HG03064 (cell line): ENCODE measurements at regions not wholly inside any gene's neighbourhood (a gene's known extent, or its start where the extent isn't known, plus 50 kb on each side); places are given as distances from the start of the nearest gene placed in this dataset.
"Not testable (repeated sequence)": the region's sequence is repeated elsewhere in the genome, so short reads cannot be mapped to it uniquely, and the experiment has no call there.

ENCODE experiments used
- ATAC-seq: cut with Tn5 transposase; IDR thresholded peaks from one replicate; pipeline ENCODE4 v1.9.1; 2021; ENCODE audit warnings: low read depth; ENCODE audit not compliant: unreplicated experiment

DNA sequence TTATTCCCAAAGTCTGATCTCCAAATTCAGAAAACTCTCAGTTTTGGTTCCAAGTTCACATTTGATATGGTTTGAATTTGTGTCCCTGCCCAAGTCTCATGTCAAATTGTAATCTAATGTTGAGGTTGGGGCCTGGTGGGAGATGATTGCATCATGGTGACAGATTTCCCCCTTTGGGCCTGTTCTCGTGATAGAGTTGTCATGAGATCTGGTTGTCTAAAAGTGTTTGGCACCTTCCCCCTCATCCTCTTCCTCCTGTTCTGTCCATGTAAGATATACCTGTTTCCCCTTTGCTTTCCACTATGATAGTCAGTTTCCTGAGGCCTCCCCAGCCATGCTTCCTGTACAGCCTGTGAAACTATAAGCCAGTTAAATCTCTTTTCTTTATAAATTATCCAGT lies 138.6 kb downstream of the ARL4A start:
- ATAC-seq = no peak

- no peak for ATAC-seq
Measured at GRCh38 chr7:12827219-12827821, 139.9 kb downstream of the ARL4A start.

GRCh38 chr7:12827920-12828319 lies 140.5 kb downstream of the ARL4A start:
- no peak for ATAC-seq

- no peak for ATAC-seq
Measured at GRCh38 chr7:12831024-12831423, 143.6 kb downstream of the ARL4A start.

GRCh38 chr7:12833829-12834228 lies 146.4 kb downstream of the ARL4A start:
- ATAC-seq = no peak

DNA sequence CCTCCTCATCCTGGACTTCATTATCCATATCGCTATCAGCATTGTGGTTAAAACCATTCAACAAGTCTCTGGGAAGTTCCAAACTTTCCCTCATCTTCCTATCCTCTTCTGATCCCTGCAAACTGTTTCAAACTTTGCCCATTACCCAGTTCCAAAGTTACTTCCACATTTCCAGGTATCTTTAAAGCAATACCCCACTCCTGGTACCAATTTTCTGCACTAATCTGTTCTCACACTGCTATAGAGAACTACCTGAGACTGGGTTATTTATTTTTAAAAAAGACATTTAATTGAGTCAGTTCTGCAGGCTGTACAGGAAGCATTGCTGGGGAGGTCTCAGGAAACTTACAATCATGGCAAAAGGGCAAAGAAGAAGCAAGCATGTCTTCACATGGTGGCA lies 147.3 kb downstream of the ARL4A start:
- ATAC-seq = no peak

- ATAC-seq = no peak
Measured at GRCh38 chr7:12839508-12840153, 152.2 kb downstream of the ARL4A start.

GRCh38 chr7:12844732-12845131 lies 157.3 kb downstream of the ARL4A start:
- not testable (repeated sequence) for ATAC-seq

DNA sequence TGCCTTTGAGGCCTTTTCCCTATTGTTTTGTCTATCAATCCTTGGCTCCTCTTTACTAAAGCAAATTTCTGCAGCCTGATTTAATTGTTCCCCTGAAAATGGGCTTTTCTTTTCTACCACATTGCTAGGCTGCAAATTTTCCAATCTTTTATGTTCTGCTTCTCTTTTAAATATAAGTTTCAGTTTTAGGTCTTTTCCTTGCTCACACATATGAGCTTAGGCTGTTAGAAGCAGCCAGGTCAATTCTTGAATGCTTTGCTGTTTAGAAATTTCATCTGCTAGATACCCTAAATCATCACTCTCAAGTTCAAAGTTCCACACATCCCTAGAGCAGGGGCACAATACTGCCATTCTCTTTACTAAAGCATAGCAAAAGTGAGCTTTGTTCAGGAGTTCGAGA lies 159.6 kb downstream of the ARL4A start:
- ATAC-seq = no peak

DNA sequence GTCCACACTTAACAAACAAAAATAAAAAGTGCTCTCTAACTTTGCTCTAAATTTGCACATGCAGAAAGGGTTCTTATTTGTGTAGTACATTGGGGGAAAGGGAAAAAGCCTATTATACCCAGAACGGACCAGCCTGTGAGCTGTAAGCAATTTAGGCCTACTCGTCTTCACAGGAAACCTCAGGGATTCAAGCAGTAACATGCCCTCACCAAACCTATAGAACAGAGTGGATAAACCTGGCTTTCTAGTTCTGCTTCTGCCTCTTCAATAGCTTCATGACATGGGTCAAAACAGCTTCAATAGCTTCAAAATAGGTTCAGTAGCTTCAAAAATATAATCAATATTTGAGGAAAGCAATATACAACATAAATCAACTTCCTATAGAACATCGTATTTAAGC lies 163.7 kb downstream of the ARL4A start:
- ATAC-seq = no peak

- ATAC-seq = no peak
Measured at GRCh38 chr7:12851841-12852240, 164.4 kb downstream of the ARL4A start.

GRCh38 chr7:12855036-12855435 lies 167.6 kb downstream of the ARL4A start:
- no peak for ATAC-seq

DNA sequence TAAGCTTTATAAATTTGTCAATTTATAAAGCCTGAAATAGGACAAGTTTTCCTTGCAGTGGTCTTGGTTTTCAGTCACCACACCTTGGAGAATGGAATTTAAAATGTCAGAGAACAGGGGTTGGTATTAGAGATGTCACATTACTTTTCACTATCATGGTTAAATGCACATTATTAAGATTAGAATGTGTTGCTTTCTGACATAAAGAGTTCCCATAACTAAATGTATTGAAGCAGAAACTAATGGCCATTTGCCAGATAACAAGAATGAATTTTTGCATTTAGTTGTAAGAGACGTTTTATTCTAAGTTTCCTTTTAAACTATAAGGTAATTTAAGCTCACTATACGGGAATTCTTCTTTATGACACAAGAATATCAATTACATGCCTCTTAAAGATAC lies 172.3 kb downstream of the ARL4A start:
- ATAC-seq = no peak

DNA sequence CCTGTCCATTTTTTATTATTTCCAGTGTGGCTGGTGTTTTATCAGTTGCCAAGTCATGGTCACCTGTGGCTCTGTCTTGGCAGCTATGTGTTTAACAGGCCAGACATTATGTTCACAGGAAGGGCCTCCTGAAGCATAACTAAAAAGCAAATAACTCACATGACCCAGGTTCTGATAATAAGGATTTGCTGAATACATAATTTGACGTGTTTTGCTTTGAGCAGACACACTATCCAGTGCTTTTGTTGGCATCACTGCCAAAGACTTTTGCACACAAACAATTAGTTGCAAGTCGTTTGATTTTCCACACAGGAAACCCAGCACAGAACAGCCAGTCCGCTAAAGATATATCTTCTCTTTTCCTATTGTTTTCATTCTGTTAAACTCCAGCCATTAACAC lies 173.6 kb downstream of the ARL4A start:
- ATAC-seq = no peak

- no peak for ATAC-seq
Measured at GRCh38 chr7:12862146-12862545, 174.7 kb downstream of the ARL4A start.

GRCh38 chr7:12864470-12865046 lies 177.1 kb downstream of the ARL4A start:
- ATAC-seq = no peak

DNA sequence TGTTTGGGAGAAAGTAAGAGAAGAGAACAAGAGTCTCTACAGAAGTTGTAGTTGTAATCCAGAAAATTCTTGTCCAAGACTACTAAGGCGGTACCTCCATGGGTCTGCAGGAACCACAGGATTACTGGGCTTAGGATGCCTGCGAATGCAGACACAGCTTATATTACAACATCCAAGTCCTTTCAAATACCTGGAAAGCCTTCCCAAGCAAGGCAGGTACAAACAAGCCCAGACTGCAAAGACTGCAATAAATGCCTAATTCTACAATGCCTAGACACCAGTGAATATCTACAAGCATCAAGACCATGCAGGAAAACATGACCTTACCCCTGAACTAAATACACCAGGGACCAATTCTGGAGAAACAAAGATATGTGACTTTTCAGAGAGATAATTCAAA lies 178.2 kb downstream of the ARL4A start:
- no peak for ATAC-seq

- no peak for ATAC-seq
Measured at GRCh38 chr7:12866207-12866606, 178.8 kb downstream of the ARL4A start.

- no peak for ATAC-seq
Measured at GRCh38 chr7:12868027-12868426, 180.6 kb downstream of the ARL4A start.

- no peak for ATAC-seq
Measured at GRCh38 chr7:12870219-12870618, 182.8 kb downstream of the ARL4A start.

DNA sequence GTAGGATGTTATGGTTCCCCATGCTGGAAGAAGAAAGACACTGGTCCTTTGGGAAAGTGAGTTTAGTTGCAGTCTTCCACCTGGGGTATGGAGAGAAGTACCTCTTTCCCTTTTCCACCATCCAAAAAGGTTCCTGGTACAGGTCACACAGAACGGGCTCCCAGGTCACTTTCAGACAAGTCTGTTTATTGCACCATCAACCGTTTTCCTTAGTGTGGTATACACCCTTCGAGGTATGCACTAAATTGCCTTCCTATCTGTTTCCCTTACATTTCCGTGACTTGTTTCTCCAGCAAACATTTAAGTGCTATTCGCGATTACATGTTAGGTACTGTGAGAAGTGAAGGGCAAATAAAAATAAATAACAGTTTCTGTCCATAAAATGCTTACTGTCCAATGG lies 185.1 kb downstream of the ARL4A start:
- ATAC-seq = no peak

DNA sequence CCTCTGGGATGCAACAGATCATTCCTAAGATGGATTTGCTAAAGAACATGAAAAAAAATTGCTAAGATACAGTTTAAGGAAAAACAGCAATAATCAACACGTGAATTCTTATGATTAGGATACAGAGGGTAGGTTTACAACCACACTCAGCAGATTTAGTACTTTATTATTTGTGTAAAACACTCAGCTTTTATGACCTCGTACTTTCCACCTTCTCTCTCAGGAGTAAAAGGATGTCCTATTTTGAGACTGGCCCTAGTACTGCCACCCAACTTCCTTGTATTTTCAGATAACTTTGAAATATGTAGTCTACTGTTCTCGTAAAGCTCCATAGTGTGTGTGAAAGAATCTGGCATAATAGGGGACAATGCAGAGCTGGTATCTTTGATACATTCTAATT lies 186.1 kb downstream of the ARL4A start:
- ATAC-seq = no peak
